Activated naive CD8-positive, alpha-beta T cell treated with anti-CD3 and anti-CD28 coated beads, Interleukin-2, amount 50 U/mL, for 24 hours (primary cell): ENCODE measurements at regions not wholly inside any gene's neighbourhood (a gene's known extent, or its start where the extent isn't known, plus 50 kb on each side); places are given as distances from the start of the nearest gene placed in this dataset.

Source experiments
- ATAC-seq: fragments of 150-1000 bp; cut with Tn5 transposase; one replicate; pipeline ENCODE4 v1.10.0; 2021
- DNase-seq: peaks from one replicate; pipeline ENCODE4 v3.0.0; 2021
- H3K27ac Mint-ChIP-seq: one replicate; pipeline ENCODE4 v1.8.0; 2021; ENCODE audit warnings: mild to moderate bottlenecking, mixed read lengths
- H3K27me3 Mint-ChIP-seq: one replicate; pipeline ENCODE4 v1.8.0; 2021; ENCODE audit warnings: mixed read lengths
- H3K36me3 Mint-ChIP-seq: one replicate; pipeline ENCODE4 v1.8.0; 2021; ENCODE audit warnings: low read depth, mixed read lengths
- H3K4me1 Mint-ChIP-seq: one replicate; pipeline ENCODE4 v1.8.0; 2021; ENCODE audit warnings: mixed read lengths
- H3K4me3 Mint-ChIP-seq: one replicate; pipeline ENCODE4 v1.8.0; 2021; ENCODE audit warnings: mild to moderate bottlenecking, moderate library complexity, mixed read lengths
- H3K9me3 Mint-ChIP-seq: one replicate; pipeline ENCODE4 v1.8.0; 2021; ENCODE audit warnings: mixed read lengths

DNA sequence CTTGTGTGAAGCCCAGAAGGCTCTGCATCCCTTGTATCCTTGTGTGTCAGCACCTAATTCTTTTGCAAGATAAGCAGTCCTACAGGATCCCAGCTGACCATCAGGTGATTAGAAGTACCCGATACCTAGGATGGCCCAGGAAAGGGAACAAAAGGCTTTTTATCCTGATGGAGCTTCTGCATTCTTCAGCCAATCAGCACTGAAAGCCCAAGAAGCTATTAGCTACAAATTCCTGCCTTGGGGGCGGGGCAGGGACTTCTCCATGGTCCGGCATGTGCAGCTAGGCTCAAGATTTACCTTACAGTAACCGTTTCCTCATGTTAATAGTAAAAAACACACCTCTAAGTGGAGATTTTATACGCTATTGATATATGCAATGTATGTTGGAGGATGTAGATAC, 264.6 kb upstream of the THUMPD2 start:
- peaks cover 1% of the 10 kb centered on the region for H3K4me1 Mint-ChIP-seq
- no peak overlapping the region for H3K4me3 Mint-ChIP-seq
- H3K27me3 Mint-ChIP-seq: peaks cover 4% of the 10 kb centered on the region
- H3K27ac Mint-ChIP-seq: no peak overlapping the region
- peaks cover 4% of the 10 kb centered on the region for H3K9me3 Mint-ChIP-seq
- peaks cover 2% of the 10 kb centered on the region for H3K36me3 Mint-ChIP-seq
- no peak for DNase-seq
- no peak for ATAC-seq

DNA sequence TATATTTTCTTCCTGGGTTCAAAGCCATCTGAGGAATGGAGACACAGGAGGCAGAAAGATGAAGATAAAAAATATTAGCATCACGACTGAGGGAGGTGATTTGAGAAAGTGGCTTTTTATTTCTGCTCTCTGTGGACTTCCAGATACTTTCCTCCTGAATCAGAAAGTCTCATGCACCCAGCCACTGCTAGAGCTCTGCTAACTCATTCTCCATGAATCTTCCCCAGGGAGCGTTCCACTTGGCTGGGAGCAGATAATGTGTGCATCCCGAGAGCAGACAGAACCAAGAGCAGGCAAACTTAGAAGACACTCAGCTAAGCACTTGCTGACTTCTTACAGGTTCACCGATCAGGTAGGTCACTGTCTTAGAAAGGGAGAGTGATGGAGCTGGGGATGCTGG, 264.1 kb upstream of the THUMPD2 start:
- Mint-ChIP-seq H3K9me3 (peaks cover 4% of the 10 kb centered on the region), H3K27ac (no peak overlapping the region), H3K4me1 (peaks cover 1% of the 10 kb centered on the region), H3K4me3 (no peak overlapping the region), H3K36me3 (peaks cover 2% of the 10 kb centered on the region), H3K27me3 (peaks cover 4% of the 10 kb centered on the region)
- no peak for ATAC-seq
- DNase-seq: no peak

DNA sequence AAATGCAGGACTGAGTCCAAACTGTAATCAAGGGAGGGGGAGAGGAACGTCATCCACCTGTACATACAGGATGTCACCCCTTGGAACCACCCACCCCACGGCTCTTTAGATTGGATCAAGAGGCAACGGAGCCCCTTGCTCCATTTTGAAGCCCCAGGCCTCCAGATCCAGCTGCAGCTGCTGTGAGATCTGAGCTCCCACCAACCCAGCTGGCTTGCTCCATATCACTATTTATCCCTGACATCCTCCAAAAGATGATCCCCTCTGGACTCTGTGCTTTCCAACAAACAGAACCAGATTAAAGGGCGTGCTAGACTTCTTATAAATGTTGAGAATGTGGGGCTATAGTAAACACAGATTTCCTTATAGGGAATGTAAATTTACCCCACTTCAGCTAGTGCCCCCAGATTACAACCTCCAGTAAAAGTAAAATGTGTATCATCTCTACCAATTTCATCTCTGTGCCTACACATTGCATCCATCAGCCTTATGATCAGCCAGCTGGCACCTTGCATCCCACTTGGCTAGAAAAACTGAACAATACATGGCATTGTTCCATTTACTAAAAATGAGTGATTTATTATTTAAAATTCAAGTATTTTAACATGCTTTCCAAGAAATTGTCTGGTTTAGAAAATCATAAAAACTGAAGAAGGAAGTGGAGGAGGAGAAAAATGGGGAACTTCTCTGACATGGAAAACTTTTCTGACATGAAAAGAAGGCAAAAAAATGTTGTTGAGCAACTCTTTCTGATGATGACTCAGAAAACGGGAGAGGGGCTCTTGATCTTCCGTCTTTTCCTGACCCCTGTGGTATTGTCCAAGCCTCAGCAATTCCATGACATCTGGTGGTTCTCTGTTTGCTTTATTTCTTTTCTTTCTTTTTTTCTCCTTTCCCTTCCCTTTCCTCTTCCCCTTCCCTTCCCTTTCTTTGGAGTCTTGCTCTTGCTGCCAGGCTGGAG, 262.6 kb upstream of the THUMPD2 start:
- Mint-ChIP-seq H3K36me3 (peaks cover 2% of the 10 kb centered on the region), H3K27me3 (peaks cover 4% of the 10 kb centered on the region), H3K4me1 (peaks cover 4% of the 10 kb centered on the region), H3K9me3 (peaks cover 4% of the 10 kb centered on the region), H3K4me3 (no peak overlapping the region), H3K27ac (no peak overlapping the region)
- DNase-seq (no peak), ATAC-seq (no peak)

DNA sequence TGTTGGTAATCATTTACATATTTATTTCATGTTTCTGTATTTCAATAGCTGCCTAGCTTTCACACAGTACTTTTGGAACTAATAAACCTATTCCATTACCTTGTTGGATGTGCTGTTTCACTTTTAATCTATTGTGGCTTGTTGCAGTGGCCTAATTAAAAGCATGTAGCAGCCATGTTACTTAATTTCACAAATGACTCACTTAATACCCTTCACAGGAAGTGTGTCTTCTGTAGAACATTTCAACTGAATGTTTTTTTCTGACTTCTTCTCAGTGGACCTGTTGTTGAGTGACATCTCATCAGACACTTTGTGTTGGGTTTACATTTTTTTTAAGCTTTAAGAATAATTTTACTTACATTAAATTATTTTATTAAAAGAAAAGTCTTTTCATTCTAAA, 260.5 kb upstream of the THUMPD2 start:
- DNase-seq (no peak), ATAC-seq (no peak)
- Mint-ChIP-seq H3K36me3 (no peaks in the 10 kb centered on the region), H3K27ac (no peak overlapping the region), H3K27me3 (no peaks in the 10 kb centered on the region), H3K9me3 (no peaks in the 10 kb centered on the region), H3K4me1 (peaks cover 4% of the 10 kb centered on the region), H3K4me3 (no peak overlapping the region)

DNA sequence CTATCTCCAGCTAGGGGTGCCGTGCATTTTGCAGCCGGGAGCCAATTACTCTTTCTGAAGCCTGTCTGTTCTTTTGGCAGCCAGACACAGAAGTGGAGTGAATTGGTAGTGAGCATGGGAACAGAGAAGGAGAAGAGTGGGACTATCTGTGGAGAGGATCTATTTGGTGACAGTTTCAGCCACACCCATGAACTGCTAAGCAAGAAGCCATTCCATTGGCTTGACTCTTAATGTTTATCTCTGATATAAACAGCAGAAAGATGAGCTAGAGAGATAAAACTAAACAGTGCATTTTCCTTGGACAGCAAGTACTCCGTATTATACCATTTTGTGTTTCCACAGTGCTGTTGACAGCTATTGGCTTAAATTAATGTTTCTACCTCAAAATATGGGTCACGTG, 259.6 kb upstream of the THUMPD2 start:
- Mint-ChIP-seq H3K36me3 (no peaks in the 10 kb centered on the region), H3K9me3 (no peaks in the 10 kb centered on the region), H3K4me1 (peaks cover 5% of the 10 kb centered on the region), H3K4me3 (no peak overlapping the region), H3K27ac (no peak overlapping the region), H3K27me3 (no peaks in the 10 kb centered on the region)
- DNase-seq (no peak), ATAC-seq (no peak)

DNA sequence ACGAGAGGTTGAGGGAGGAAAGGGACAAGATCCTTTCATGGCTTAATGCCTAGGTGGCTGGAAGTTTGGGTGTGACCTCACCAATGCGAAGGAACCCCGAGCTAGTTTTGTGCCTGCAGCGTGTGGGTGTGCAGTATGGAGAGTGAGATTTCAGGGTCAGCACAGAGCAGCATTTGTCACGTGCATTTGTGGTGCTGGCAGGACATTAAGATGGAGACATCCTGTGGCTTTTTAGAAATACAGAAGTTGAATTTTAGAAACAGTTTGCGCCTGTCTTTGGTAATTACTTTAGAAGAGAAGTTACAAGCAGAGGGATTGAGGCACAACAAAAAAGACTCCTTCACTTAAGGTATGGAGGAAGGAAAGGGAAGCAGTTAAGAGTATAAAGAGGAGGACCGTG, 258.2 kb upstream of the THUMPD2 start:
- Mint-ChIP-seq H3K27me3 (no peaks in the 10 kb centered on the region), H3K4me3 (no peak overlapping the region), H3K36me3 (peaks cover 2% of the 10 kb centered on the region), H3K4me1 (peaks cover 16% of the 10 kb centered on the region), H3K9me3 (peaks cover 7% of the 10 kb centered on the region), H3K27ac (no peak overlapping the region)
- no peak for ATAC-seq
- DNase-seq: no peak

DNA sequence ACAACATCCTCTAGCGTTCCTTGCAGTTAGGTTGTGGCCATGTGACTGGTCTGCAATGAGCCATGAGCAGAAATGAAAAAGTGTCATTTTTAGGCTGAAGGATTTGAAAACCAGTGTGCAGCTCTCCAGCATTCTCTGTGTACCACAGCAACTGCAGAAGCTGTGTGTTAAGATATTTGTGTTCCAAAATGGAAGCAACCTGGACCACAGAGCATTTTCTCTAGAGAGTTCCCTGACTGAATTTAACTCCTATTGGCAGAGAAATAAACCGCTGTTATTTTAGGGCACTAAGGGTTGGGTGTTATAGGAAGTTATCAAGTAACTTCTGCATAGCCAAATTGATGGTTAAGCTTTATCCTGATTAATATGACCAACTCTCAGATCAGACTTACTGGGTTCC, 257.2 kb upstream of the THUMPD2 start:
- no peak overlapping the region for H3K4me3 Mint-ChIP-seq

DNA sequence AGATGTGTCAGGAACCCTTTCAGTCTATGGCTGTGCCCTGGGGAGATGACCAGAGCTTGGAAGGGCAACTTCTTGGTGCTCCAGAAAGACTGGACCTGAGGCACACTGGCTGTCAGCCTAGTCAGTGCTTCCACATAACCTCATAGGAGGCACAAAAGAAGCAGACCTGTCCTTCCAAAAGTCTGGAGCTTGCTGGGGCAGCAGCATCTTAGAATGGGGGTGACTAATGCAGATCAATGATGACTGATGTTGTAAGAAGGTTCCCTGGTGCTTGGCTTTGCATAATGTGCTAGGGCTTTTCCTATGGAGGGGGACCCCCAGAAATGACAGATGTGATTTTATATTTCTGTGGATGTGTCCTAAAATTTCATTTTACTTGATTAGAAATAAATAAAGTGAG, 255.7 kb upstream of the THUMPD2 start:
- H3K27ac Mint-ChIP-seq: no peak overlapping the region
- peaks cover 14% of the 10 kb centered on the region for H3K4me1 Mint-ChIP-seq
- ATAC-seq (no peak), DNase-seq (no peak)
- H3K36me3 Mint-ChIP-seq: peaks cover 4% of the 10 kb centered on the region
- H3K4me3 Mint-ChIP-seq: no peak overlapping the region
- H3K9me3 Mint-ChIP-seq: peaks cover 11% of the 10 kb centered on the region
- H3K27me3 Mint-ChIP-seq: no peaks in the 10 kb centered on the region

More for the DNA sequence above, 257.2 kb upstream of the THUMPD2 start:
- ATAC-seq (no peak), DNase-seq (no peak)
- Mint-ChIP-seq H3K27ac (no peak overlapping the region), H3K27me3 (no peaks in the 10 kb centered on the region), H3K36me3 (peaks cover 4% of the 10 kb centered on the region), H3K9me3 (peaks cover 11% of the 10 kb centered on the region), H3K4me1 (peaks cover 14% of the 10 kb centered on the region)

DNA sequence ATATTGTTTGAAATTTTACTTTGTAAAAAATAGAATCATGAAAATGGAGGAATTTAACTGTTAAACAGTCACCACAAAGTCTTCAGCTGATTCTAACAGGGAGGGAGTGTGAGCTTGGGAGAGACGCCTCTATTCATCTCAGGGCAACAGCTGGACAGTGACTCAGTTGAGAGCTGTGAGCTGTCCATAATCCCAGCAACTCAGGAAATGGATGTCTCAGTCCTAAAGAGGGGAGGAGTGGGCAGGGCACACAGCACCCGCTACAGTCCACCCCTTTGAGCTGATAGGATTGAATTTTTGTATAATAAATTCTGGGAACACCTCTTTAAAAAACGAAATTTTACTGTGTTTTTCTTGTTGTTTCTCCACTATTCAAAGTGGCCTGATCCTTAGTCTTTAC, 255.1 kb upstream of the THUMPD2 start:
- H3K27ac Mint-ChIP-seq: no peak overlapping the region
- peaks cover 16% of the 10 kb centered on the region for H3K4me1 Mint-ChIP-seq
- H3K36me3 Mint-ChIP-seq: peaks cover 4% of the 10 kb centered on the region
- H3K4me3 Mint-ChIP-seq: no peak overlapping the region
- H3K27me3 Mint-ChIP-seq: no peaks in the 10 kb centered on the region
- no peak for ATAC-seq
- no peak for DNase-seq
- H3K9me3 Mint-ChIP-seq: peaks cover 14% of the 10 kb centered on the region

DNA sequence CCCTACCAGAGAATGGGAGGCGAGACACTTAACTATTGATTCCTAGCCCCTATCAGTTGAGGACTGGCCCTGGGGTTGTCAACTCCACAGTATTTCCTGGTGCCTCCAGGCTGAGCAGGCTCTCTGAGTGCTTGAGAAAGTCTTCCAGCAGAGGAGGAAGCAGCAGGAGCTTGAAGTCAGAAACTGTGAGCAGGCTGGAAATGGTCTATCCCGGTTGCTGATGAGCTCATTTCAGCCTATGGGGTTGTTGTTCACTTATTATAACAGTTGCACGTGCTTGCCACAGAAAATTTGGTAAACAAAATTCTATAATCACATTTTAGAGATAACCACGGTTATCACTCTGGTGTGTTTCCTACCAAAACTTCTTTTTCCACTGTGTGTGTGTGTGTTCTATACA, 254.7 kb upstream of the THUMPD2 start:
- H3K36me3 Mint-ChIP-seq: peaks cover 4% of the 10 kb centered on the region
- H3K27me3 Mint-ChIP-seq: no peaks in the 10 kb centered on the region
- H3K4me3 Mint-ChIP-seq: no peak overlapping the region
- peaks cover 14% of the 10 kb centered on the region for H3K9me3 Mint-ChIP-seq
- H3K4me1 Mint-ChIP-seq: peaks cover 16% of the 10 kb centered on the region
- DNase-seq: no peak
- ATAC-seq: no peak
- no peak overlapping the region for H3K27ac Mint-ChIP-seq

DNA sequence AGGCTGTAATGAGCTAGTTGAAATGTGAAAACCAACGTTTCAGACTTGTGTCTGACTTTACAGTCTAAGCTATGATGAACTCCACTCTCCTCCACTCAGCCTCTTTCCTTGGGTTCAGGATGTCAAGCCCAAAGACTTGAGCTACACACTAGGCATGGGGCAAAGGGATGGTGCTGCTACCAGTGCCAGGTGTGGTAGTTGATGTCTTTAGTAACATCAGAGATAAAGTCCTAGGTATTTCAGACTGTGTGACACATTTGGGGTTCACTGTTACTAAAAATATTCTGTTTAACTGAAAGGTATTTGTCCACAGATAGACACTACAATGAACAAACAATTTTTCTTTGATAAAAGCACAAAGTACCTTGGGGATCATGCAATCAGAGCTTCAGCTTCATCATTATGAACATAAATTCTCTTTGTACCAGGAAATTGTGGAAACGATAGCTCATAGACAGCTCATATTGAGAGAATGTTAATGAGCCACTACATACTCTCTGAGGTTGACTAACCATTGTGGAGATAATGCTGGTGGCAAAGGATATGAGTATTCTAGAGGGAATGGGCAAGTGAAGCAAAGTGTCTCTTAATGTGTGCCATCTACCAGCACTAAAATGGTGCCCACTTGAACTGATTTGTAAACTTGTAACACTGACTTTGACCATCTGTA, 253.7 kb upstream of the THUMPD2 start:
- DNase-seq: no peak
- Mint-ChIP-seq H3K27me3 (no peaks in the 10 kb centered on the region), H3K9me3 (peaks cover 14% of the 10 kb centered on the region), H3K36me3 (peaks cover 4% of the 10 kb centered on the region), H3K4me3 (no peak overlapping the region), H3K27ac (peak overlapping the region; percentile 80), H3K4me1 (peaks cover 16% of the 10 kb centered on the region)
- peak; percentile 87 for ATAC-seq

DNA sequence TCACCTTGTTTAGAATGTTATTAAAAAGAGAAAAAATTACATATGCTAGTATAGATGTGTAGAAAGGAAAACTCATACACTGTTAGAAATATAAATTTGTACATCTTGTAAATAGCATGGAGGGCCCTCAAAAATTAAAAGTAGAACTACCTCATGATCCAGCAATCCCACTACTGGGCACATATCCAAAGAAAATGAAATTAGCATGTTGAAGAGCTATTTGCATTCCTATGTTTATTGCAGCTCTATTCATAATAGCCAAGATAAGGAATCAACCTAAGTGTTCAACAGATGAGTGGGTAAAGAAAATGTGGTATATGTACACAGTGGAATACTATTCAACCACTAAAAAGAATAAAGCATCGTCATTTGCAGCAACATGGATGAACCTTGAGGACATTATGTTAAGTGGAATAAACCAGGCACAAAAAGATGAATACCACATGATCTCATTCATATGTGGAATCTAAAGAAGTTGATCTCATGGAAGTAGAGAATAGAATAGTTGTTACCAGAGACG, 251.5 kb upstream of the THUMPD2 start:
- Mint-ChIP-seq H3K27ac (no peak overlapping the region), H3K4me3 (no peak overlapping the region), H3K9me3 (peaks cover 14% of the 10 kb centered on the region), H3K36me3 (peaks cover 4% of the 10 kb centered on the region), H3K4me1 (peaks cover 14% of the 10 kb centered on the region), H3K27me3 (no peaks in the 10 kb centered on the region)
- DNase-seq (no peak), ATAC-seq (no peak)

DNA sequence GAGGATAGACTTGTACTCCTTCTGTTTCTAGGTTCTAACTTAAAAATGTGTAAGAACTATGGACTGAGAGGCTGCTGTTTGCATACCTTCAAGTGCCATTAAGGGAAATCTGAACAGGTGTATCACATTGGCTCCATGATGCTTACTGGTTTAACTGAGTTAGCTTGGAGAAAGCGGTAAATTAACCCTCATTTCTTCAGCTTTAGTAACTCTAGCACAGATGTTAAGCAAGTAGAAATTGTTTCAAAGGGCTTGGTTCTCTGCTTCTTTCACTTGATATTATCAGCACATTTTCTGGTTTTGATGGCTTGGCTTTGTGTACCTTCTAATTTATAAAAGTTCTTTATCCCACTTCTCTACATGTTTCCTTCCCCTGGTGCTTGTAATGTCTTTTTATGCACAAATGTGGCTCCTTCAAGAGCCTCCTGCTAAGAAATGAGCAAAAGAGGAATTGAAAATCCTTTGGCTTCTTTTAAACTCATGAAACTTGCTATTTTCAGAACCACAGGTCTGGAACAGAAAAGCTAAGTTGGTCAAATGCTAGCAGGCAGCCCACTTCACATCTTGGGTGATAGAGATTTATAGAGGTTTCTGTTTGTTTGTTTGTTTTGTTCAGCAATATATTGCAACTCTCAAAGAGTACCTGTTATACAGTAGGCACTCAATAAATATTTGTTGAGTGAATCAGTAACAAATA, 249.9 kb upstream of the THUMPD2 start:
- Mint-ChIP-seq H3K27ac (no peak overlapping the region), H3K36me3 (peaks cover 5% of the 10 kb centered on the region), H3K4me1 (peaks cover 12% of the 10 kb centered on the region), H3K9me3 (peaks cover 19% of the 10 kb centered on the region), H3K4me3 (no peak overlapping the region), H3K27me3 (no peaks in the 10 kb centered on the region)
- ATAC-seq (no peak), DNase-seq (no peak)

DNA sequence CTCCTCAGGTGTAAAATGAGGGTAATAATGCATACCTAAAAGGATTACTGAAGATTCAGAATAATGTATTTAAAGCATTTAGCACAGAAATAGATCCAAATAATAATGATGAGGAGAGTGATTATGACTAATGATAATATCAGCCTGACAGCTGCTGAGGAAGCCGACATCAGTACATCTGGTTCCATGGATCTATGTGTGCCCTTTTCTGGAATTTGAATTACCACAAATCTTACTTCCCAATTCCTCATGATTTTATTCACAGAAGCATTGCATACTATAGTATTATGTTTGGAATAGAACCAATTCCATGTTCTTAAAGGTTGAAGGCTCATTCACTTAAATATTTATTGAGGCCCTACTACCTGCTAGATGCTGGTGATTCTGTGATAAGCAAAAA, 248.9 kb upstream of the THUMPD2 start:
- H3K36me3 Mint-ChIP-seq: peaks cover 4% of the 10 kb centered on the region
- H3K4me3 Mint-ChIP-seq: no peak overlapping the region
- H3K27ac Mint-ChIP-seq: no peak overlapping the region
- H3K4me1 Mint-ChIP-seq: peaks cover 7% of the 10 kb centered on the region
- H3K9me3 Mint-ChIP-seq: peaks cover 16% of the 10 kb centered on the region
- DNase-seq: no peak
- no peak for ATAC-seq
- H3K27me3 Mint-ChIP-seq: no peaks in the 10 kb centered on the region
